ENCODE measurements at regions not wholly inside any gene's neighbourhood (a gene's known extent, or its start where the extent isn't known, plus 50 kb on each side); places are given as distances from the start of the nearest gene placed in this dataset.

GRCh38 chr4:170667814-170668213 is 578.1 kb upstream of the AADAT start:
- Histone ChIP-seq H3K4me1 (ENCODE audit: insufficient read depth, low read length) (peaks cover 8% of the 10 kb centered on the region), H4K20me1 (ENCODE audit: insufficient read depth, low read length) (no peaks in the 10 kb centered on the region), H2AFZ (ENCODE audit: low read depth, low read length) (no peak overlapping the region), H3K4me3 (ENCODE audit: insufficient read depth, low read depth, low read length) (no peak overlapping the region), H3K36me3 (ENCODE audit: insufficient read depth, low read length) (no peaks in the 10 kb centered on the region), H3K27ac (ENCODE audit: low read depth, low read length) (no peak overlapping the region), H3K9ac (ENCODE audit: low read length) (no peak overlapping the region), H3K79me2 (ENCODE audit: insufficient read depth, low read length) (no peaks in the 10 kb centered on the region), H3K4me2 (ENCODE audit: low read length) (no peak overlapping the region), H3K27me3 (ENCODE audit: insufficient read depth, low read length) (no peaks in the 10 kb centered on the region), H3K9me3 (ENCODE audit: insufficient read depth, low read depth, low read length) (no peaks in the 10 kb centered on the region)
- Mint-ChIP-seq H3K9me3 (ENCODE audit: unreplicated experiment) (no peaks in the 10 kb centered on the region), H3K27ac (ENCODE audit: unreplicated experiment) (no peak overlapping the region), H3K36me3 (ENCODE audit: low read depth, unreplicated experiment) (no peaks in the 10 kb centered on the region), H3K27me3 (ENCODE audit: low read depth, unreplicated experiment) (no peaks in the 10 kb centered on the region), H3K4me1 (ENCODE audit: low read depth, unreplicated experiment) (peaks cover 10% of the 10 kb centered on the region), H3K4me3 (ENCODE audit: unreplicated experiment) (no peak overlapping the region)
- FAIRE-seq, result no peak
- TF ChIP-seq, protein P1, sequence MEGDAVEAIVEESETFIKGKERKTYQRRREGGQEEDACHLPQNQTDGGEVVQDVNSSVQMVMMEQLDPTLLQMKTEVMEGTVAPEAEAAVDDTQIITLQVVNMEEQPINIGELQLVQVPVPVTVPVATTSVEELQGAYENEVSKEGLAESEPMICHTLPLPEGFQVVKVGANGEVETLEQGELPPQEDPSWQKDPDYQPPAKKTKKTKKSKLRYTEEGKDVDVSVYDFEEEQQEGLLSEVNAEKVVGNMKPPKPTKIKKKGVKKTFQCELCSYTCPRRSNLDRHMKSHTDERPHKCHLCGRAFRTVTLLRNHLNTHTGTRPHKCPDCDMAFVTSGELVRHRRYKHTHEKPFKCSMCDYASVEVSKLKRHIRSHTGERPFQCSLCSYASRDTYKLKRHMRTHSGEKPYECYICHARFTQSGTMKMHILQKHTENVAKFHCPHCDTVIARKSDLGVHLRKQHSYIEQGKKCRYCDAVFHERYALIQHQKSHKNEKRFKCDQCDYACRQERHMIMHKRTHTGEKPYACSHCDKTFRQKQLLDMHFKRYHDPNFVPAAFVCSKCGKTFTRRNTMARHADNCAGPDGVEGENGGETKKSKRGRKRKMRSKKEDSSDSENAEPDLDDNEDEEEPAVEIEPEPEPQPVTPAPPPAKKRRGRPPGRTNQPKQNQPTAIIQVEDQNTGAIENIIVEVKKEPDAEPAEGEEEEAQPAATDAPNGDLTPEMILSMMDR (IDR thresholded peaks at IDR 0.05; ENCODE audit: insufficient read depth, low read depth, low read length), result no peak
- no peak for TF ChIP-seq EZH2 (IDR thresholded peaks at IDR 0.05; ENCODE audit: insufficient read depth, low read length)
- DNase-seq (ENCODE audit: low read depth), result no peak

DNA sequence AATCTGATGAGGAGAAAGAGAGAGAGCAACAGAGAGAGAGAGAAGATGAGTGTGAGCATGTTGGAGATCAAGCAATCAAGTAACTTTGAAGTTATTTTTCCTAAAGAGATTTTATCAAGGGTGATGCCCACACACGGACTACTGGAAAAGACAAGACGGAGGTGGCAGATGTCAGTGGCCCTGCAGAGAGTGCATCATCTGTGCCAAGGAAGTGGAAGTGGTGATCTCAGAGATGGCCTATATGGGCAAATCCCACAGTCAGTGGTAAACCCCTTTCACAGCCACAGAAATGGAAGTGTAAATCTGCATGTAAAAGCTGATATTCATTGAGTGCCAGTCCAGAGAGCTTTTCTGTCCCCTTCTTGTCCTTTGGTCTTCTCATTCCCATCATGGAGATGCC is 577.2 kb upstream of the AADAT start:
- Histone ChIP-seq H3K9me3 (ENCODE audit: insufficient read depth, low read depth, low read length) (no peaks in the 10 kb centered on the region), H3K27me3 (ENCODE audit: insufficient read depth, low read length) (no peaks in the 10 kb centered on the region), H4K20me1 (ENCODE audit: insufficient read depth, low read length) (no peaks in the 10 kb centered on the region), H3K79me2 (ENCODE audit: insufficient read depth, low read length) (no peaks in the 10 kb centered on the region), H3K4me2 (ENCODE audit: low read length) (no peak overlapping the region), H3K4me1 (ENCODE audit: insufficient read depth, low read length) (no peaks in the 10 kb centered on the region), H2AFZ (ENCODE audit: low read depth, low read length) (no peak overlapping the region), H3K36me3 (ENCODE audit: insufficient read depth, low read length) (no peaks in the 10 kb centered on the region), H3K4me3 (ENCODE audit: insufficient read depth, low read depth, low read length) (no peak overlapping the region), H3K27ac (ENCODE audit: low read depth, low read length) (no peak overlapping the region), H3K9ac (ENCODE audit: low read length) (no peak overlapping the region)
- Mint-ChIP-seq H3K4me3 (ENCODE audit: unreplicated experiment) (no peak overlapping the region), H3K9me3 (ENCODE audit: unreplicated experiment) (no peaks in the 10 kb centered on the region), H3K27me3 (ENCODE audit: low read depth, unreplicated experiment) (no peaks in the 10 kb centered on the region), H3K27ac (ENCODE audit: unreplicated experiment) (no peak overlapping the region), H3K4me1 (ENCODE audit: low read depth, unreplicated experiment) (peaks cover 5% of the 10 kb centered on the region), H3K36me3 (ENCODE audit: low read depth, unreplicated experiment) (no peaks in the 10 kb centered on the region)
- FAIRE-seq (no peak), DNase-seq (ENCODE audit: low read depth) (no peak)
- no peak for TF ChIP-seq EZH2 (IDR thresholded peaks at IDR 0.05; ENCODE audit: insufficient read depth, low read length)
- TF ChIP-seq, protein P1 (IDR thresholded peaks at IDR 0.05; ENCODE audit: insufficient read depth, low read depth, low read length), result no peak

DNA sequence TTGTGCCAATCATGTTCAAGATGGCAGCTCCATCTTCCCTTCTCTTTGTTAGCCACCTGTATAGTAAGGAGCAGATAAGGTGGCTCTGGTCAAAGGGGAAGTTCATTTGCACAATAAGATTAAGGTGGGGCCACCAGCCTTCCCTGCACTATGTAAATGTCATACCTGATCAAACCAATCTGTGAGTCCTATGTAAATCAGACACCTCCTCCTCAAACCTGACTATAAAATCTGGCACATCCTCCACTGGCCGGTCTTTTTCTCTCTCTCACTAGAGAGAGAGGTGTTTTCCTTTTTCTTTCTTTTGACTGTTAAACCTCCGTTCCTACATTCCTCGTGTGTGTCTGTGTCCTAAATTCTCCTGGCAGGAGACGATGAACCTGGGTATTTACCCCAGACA is 572.5 kb upstream of the AADAT start:
- Mint-ChIP-seq H3K36me3 (ENCODE audit: low read depth, unreplicated experiment) (no peaks in the 10 kb centered on the region), H3K4me3 (ENCODE audit: unreplicated experiment) (no peak overlapping the region)
- no peak for DNase-seq (ENCODE audit: low read depth)

More for the DNA sequence above, 572.5 kb upstream of the AADAT start:
- H3K27ac ChIP-seq (ENCODE audit: low read depth, low read length), result no peak overlapping the region
- no peaks in the 10 kb centered on the region for H4K20me1 ChIP-seq (ENCODE audit: insufficient read depth, low read length)
- no peak for FAIRE-seq
- Mint-ChIP-seq H3K9me3 (ENCODE audit: unreplicated experiment) (no peaks in the 10 kb centered on the region), H3K27me3 (ENCODE audit: low read depth, unreplicated experiment) (no peaks in the 10 kb centered on the region), H3K4me1 (ENCODE audit: low read depth, unreplicated experiment) (no peaks in the 10 kb centered on the region), H3K27ac (ENCODE audit: unreplicated experiment) (no peak overlapping the region)
- no peak overlapping the region for H3K4me2 ChIP-seq (ENCODE audit: low read length)
- H3K9me3 ChIP-seq (ENCODE audit: insufficient read depth, low read depth, low read length), result no peaks in the 10 kb centered on the region
- no peaks in the 10 kb centered on the region for H3K4me1 ChIP-seq (ENCODE audit: insufficient read depth, low read length)
- H3K4me3 ChIP-seq (ENCODE audit: insufficient read depth, low read depth, low read length), result no peak overlapping the region
- no peaks in the 10 kb centered on the region for H3K36me3 ChIP-seq (ENCODE audit: insufficient read depth, low read length)
- H2AFZ ChIP-seq (ENCODE audit: low read depth, low read length), result no peak overlapping the region
- TF ChIP-seq, protein P1 (IDR thresholded peaks at IDR 0.05; ENCODE audit: insufficient read depth, low read depth, low read length), result no peak
- no peak for TF ChIP-seq EZH2 (IDR thresholded peaks at IDR 0.05; ENCODE audit: insufficient read depth, low read length)
- no peaks in the 10 kb centered on the region for H3K27me3 ChIP-seq (ENCODE audit: insufficient read depth, low read length)
- H3K9ac ChIP-seq (ENCODE audit: low read length), result no peak overlapping the region
- no peaks in the 10 kb centered on the region for H3K79me2 ChIP-seq (ENCODE audit: insufficient read depth, low read length)

Data from astrocyte (in vitro differentiated cells and primary cell).